ENCODE measurements at regions not wholly inside any gene's neighbourhood (a gene's known extent, or its start where the extent isn't known, plus 50 kb on each side); places are given as distances from the start of the nearest gene placed in this dataset.

GRCh38 chr7:84568781-84569180, 374.2 kb upstream of the SEMA3A start:
- no peak for TF ChIP-seq SUZ12 (IDR thresholded peaks at IDR 0.05)
- no peak for TF ChIP-seq TARDBP (IDR thresholded peaks at IDR 0.05)
- no peak for TF ChIP-seq PKNOX1 (IDR thresholded peaks at IDR 0.05)
- no peak for TF ChIP-seq NFRKB (IDR thresholded peaks at IDR 0.05)
- TF ChIP-seq ZNF384 (IDR thresholded peaks at IDR 0.05) = no peak
- TF ChIP-seq ARNT (IDR thresholded peaks at IDR 0.05) = no peak
- no peak for TF ChIP-seq HDGF (IDR thresholded peaks at IDR 0.05; ENCODE audit: borderline replicate concordance)
- no peak for TF ChIP-seq BHLHE40 (IDR thresholded peaks at IDR 0.05; ENCODE audit: borderline replicate concordance)
- no peak for TF ChIP-seq ELF4 (IDR thresholded peaks at IDR 0.05)
- no peak for TF ChIP-seq SP1 (IDR thresholded peaks at IDR 0.05)

Data from HEK293T (cell line).